ENCODE measurements at regions not wholly inside any gene's neighbourhood (a gene's known extent, or its start where the extent isn't known, plus 50 kb on each side); places are given as distances from the start of the nearest gene placed in this dataset.

GRCh38 chr12:124445121-124445718 is 122.2 kb downstream of the NCOR2 start:
- TF ChIP-seq CTCF (IDR thresholded peaks at IDR 0.05 in 8 of 11, conservative IDR thresholded peaks at IDR 0.05 in 3 of 11) (no peak), POLR2A (IDR thresholded peaks at IDR 0.05) (no peak), POLR2AphosphoS5 (IDR thresholded peaks at IDR 0.05) (peak in 2 of 3 donors; percentile 16 to 54)
